Breast epithelium (tissue), 3 donors: ENCODE measurements at regions not wholly inside any gene's neighbourhood (a gene's known extent, or its start where the extent isn't known, plus 50 kb on each side); places are given as distances from the start of the nearest gene placed in this dataset.

ENCODE experiments used
- POLR2A ChIP-seq: fragments of 450-650 bp; IDR thresholded peaks from one replicate; pipeline ENCODE4 v1.6.1; 2016; ENCODE audit warnings: antibody characterized with exemption, mild to moderate bottlenecking, moderate library complexity
- TF ChIP-seq, protein P1 (sequence below), 3 donors: fragments of 450-650 bp; IDR thresholded peaks; one replicate each; pipeline ENCODE4 v1.5.1; 2016 to 2017; ENCODE audit warnings: antibody characterized with exemption in 3 of 3, mild to moderate bottlenecking in 3 of 3, moderate library complexity in 3 of 3

DNA sequence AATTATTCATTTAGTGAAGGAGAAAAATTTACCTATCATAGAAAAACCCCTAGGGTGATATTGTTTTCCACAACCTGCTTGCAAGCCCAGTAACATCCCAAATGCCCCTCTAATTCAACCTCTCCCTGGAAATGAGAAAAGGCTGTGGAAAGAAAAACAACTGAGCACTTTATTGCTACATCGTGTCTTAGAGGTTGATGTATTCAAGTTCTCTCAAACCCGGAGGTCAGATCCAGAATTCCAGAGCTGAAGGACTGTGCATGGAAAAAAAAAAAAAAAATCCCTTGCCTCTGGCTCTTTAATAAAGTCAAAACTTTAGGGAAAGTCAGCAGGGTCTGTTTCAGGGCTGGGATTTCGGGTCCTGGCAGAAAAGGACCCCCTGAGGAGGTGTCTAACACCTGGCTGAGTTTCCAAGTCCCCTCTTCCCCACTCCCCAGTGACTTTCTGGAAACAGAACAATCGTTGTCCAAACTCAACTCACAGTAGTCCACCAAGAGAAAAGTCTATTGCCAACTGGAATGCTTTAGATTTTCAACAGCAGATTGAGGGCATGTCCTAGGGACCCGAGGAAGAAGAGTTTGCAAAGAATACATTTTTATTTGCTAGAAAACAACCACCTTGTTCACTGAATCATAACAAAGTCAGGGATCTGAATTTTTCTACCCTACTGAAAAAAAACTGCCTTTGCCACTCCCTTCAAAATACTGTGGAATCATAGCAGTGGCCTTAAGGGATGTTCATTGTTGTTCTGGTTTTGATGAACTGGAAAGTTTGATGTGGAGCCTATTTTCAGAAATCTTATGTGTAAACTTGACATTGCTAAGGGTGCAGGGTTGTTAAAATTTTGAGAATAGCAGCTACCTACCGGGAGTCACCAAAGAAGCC, 207.5 kb upstream of the ADAMTS9 start:
- TF ChIP-seq, protein P1, sequence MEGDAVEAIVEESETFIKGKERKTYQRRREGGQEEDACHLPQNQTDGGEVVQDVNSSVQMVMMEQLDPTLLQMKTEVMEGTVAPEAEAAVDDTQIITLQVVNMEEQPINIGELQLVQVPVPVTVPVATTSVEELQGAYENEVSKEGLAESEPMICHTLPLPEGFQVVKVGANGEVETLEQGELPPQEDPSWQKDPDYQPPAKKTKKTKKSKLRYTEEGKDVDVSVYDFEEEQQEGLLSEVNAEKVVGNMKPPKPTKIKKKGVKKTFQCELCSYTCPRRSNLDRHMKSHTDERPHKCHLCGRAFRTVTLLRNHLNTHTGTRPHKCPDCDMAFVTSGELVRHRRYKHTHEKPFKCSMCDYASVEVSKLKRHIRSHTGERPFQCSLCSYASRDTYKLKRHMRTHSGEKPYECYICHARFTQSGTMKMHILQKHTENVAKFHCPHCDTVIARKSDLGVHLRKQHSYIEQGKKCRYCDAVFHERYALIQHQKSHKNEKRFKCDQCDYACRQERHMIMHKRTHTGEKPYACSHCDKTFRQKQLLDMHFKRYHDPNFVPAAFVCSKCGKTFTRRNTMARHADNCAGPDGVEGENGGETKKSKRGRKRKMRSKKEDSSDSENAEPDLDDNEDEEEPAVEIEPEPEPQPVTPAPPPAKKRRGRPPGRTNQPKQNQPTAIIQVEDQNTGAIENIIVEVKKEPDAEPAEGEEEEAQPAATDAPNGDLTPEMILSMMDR (IDR thresholded peaks at IDR 0.05): no peak
- TF ChIP-seq POLR2A: no peak
